Activated T-helper 2 cell treated with anti-CD3 and anti-CD28 coated beads, Interferon-gamma antibody, Interleukin-2, Interleukin-4, amounts not matched to agents 10 μg/mL and 5 μg/mL and 100 μg/mL, durations not matched to agents 14 hours and 24 hours and 36 hours (primary cell): ENCODE measurements at regions not wholly inside any gene's neighbourhood (a gene's known extent, or its start where the extent isn't known, plus 50 kb on each side); places are given as distances from the start of the nearest gene placed in this dataset.

ENCODE experiments used
- DNase-seq: peaks from one replicate; pipeline ENCODE4 v3.0.0; 2021; ENCODE audit warnings: low spot score
- H3K27ac Mint-ChIP-seq: one replicate; pipeline ENCODE4 v1.8.0; 2021; ENCODE audit warnings: mixed read lengths
- H3K27me3 Mint-ChIP-seq: one replicate; pipeline ENCODE4 v1.8.0; 2021; ENCODE audit warnings: low read depth, mixed read lengths
- H3K36me3 Mint-ChIP-seq: one replicate; pipeline ENCODE4 v1.8.0; 2021; ENCODE audit warnings: low read depth, mixed read lengths
- H3K4me1 Mint-ChIP-seq: one replicate; pipeline ENCODE4 v1.8.0; 2021; ENCODE audit warnings: low read depth, mixed read lengths
- H3K4me3 Mint-ChIP-seq: one replicate; pipeline ENCODE4 v1.8.0; 2021; ENCODE audit warnings: low read depth, mild to moderate bottlenecking, moderate library complexity, mixed read lengths
- H3K9me3 Mint-ChIP-seq: one replicate; pipeline ENCODE4 v1.8.0; 2021; ENCODE audit warnings: mixed read lengths
- intact Hi-C: fragments of 100-400 bp; cut with micrococcal nuclease; formaldehyde crosslinking; loops from one replicate; pipeline ENCODE4 v1.15.1; 2023

- Mint-ChIP-seq H3K4me1 (no peaks in the 10 kb centered on the region), H3K27ac (no peak overlapping the region), H3K36me3 (no peaks in the 10 kb centered on the region), H3K4me3 (no peak overlapping the region), H3K27me3 (no peaks in the 10 kb centered on the region), H3K9me3 (no peaks in the 10 kb centered on the region)
- no peak for DNase-seq
- intact Hi-C loops = no loop called here
These were observed 107.1 kb upstream of the KCNJ16 start for GRCh38 chr17:69967910-69968411.

GRCh38 chr17:69969897-69970296 is 105.1 kb upstream of the KCNJ16 start:
- Mint-ChIP-seq H3K27ac (no peak overlapping the region), H3K9me3 (no peaks in the 10 kb centered on the region), H3K4me1 (no peaks in the 10 kb centered on the region), H3K4me3 (no peak overlapping the region), H3K27me3 (no peaks in the 10 kb centered on the region), H3K36me3 (no peaks in the 10 kb centered on the region)
- intact Hi-C loops = no loop called here
- DNase-seq = no peak

GRCh38 chr17:69972251-69972650 is 102.8 kb upstream of the KCNJ16 start:
- no peaks in the 10 kb centered on the region for H3K36me3 Mint-ChIP-seq
- no peaks in the 10 kb centered on the region for H3K27me3 Mint-ChIP-seq
- no peak for DNase-seq
- intact Hi-C loops = no loop called here
- H3K9me3 Mint-ChIP-seq = no peaks in the 10 kb centered on the region
- H3K4me1 Mint-ChIP-seq = no peaks in the 10 kb centered on the region
- H3K4me3 Mint-ChIP-seq = no peak overlapping the region
- no peak overlapping the region for H3K27ac Mint-ChIP-seq

GRCh38 chr17:69975808-69976207 is 99.2 kb upstream of the KCNJ16 start:
- no peaks in the 10 kb centered on the region for H3K4me1 Mint-ChIP-seq
- no peaks in the 10 kb centered on the region for H3K9me3 Mint-ChIP-seq
- intact Hi-C loops = no loop called here
- H3K4me3 Mint-ChIP-seq = no peak overlapping the region
- no peak for DNase-seq
- no peak overlapping the region for H3K27ac Mint-ChIP-seq
- H3K36me3 Mint-ChIP-seq = no peaks in the 10 kb centered on the region
- no peaks in the 10 kb centered on the region for H3K27me3 Mint-ChIP-seq

GRCh38 chr17:69978056-69978646 is 96.9 kb upstream of the KCNJ16 start:
- DNase-seq = no peak
- H3K27me3 Mint-ChIP-seq = no peaks in the 10 kb centered on the region
- no peak overlapping the region for H3K27ac Mint-ChIP-seq
- intact Hi-C loops = no loop called here
- no peaks in the 10 kb centered on the region for H3K9me3 Mint-ChIP-seq
- no peaks in the 10 kb centered on the region for H3K4me1 Mint-ChIP-seq
- no peaks in the 10 kb centered on the region for H3K36me3 Mint-ChIP-seq
- H3K4me3 Mint-ChIP-seq = no peak overlapping the region

- H3K9me3 Mint-ChIP-seq = peaks cover 1% of the 10 kb centered on the region
- no peak for DNase-seq
- intact Hi-C loops = no loop called here
- no peaks in the 10 kb centered on the region for H3K4me1 Mint-ChIP-seq
- H3K36me3 Mint-ChIP-seq = no peaks in the 10 kb centered on the region
- H3K27ac Mint-ChIP-seq = no peak overlapping the region
- no peak overlapping the region for H3K4me3 Mint-ChIP-seq
- H3K27me3 Mint-ChIP-seq = no peaks in the 10 kb centered on the region
These were observed 93.6 kb upstream of the KCNJ16 start for GRCh38 chr17:69981441-69981840.

- Mint-ChIP-seq H3K27ac (no peak overlapping the region), H3K4me1 (no peaks in the 10 kb centered on the region), H3K4me3 (no peak overlapping the region), H3K27me3 (no peaks in the 10 kb centered on the region), H3K9me3 (no peaks in the 10 kb centered on the region), H3K36me3 (no peaks in the 10 kb centered on the region)
- intact Hi-C loops = no loop called here
- DNase-seq = no peak
These were observed 79.5 kb upstream of the KCNJ16 start for GRCh38 chr17:69995476-69995875.

GRCh38 chr17:69997332-69997731 is 77.7 kb upstream of the KCNJ16 start:
- Mint-ChIP-seq H3K36me3 (no peaks in the 10 kb centered on the region), H3K9me3 (no peaks in the 10 kb centered on the region), H3K27me3 (no peaks in the 10 kb centered on the region), H3K27ac (no peak overlapping the region), H3K4me3 (no peak overlapping the region), H3K4me1 (no peaks in the 10 kb centered on the region)
- intact Hi-C loops = no loop called here
- no peak for DNase-seq

- H3K36me3 Mint-ChIP-seq = no peaks in the 10 kb centered on the region
- no peak overlapping the region for H3K27ac Mint-ChIP-seq
- DNase-seq = no peak
- H3K9me3 Mint-ChIP-seq = no peaks in the 10 kb centered on the region
- H3K4me3 Mint-ChIP-seq = no peak overlapping the region
- H3K27me3 Mint-ChIP-seq = no peaks in the 10 kb centered on the region
- no peaks in the 10 kb centered on the region for H3K4me1 Mint-ChIP-seq
- intact Hi-C loops = no loop called here
These were observed 75.8 kb upstream of the KCNJ16 start for GRCh38 chr17:69999253-69999652.

GRCh38 chr17:70006159-70006558 is 68.9 kb upstream of the KCNJ16 start:
- H3K27me3 Mint-ChIP-seq = no peaks in the 10 kb centered on the region
- intact Hi-C loops = no loop called here
- H3K9me3 Mint-ChIP-seq = no peaks in the 10 kb centered on the region
- no peaks in the 10 kb centered on the region for H3K4me1 Mint-ChIP-seq
- no peak overlapping the region for H3K4me3 Mint-ChIP-seq
- no peak for DNase-seq
- H3K36me3 Mint-ChIP-seq = no peaks in the 10 kb centered on the region
- no peak overlapping the region for H3K27ac Mint-ChIP-seq

- DNase-seq = no peak
- H3K36me3 Mint-ChIP-seq = no peaks in the 10 kb centered on the region
- no peak overlapping the region for H3K27ac Mint-ChIP-seq
- H3K4me1 Mint-ChIP-seq = no peaks in the 10 kb centered on the region
- intact Hi-C loops = no loop called here
- H3K9me3 Mint-ChIP-seq = no peaks in the 10 kb centered on the region
- H3K4me3 Mint-ChIP-seq = no peak overlapping the region
- H3K27me3 Mint-ChIP-seq = no peaks in the 10 kb centered on the region
These were observed 63.3 kb upstream of the KCNJ16 start for GRCh38 chr17:70011750-70012149.

GRCh38 chr17:70013911-70014310 is 61.1 kb upstream of the KCNJ16 start:
- DNase-seq = no peak
- intact Hi-C loops = no loop called here
- no peaks in the 10 kb centered on the region for H3K27me3 Mint-ChIP-seq
- H3K36me3 Mint-ChIP-seq = no peaks in the 10 kb centered on the region
- no peaks in the 10 kb centered on the region for H3K4me1 Mint-ChIP-seq
- H3K4me3 Mint-ChIP-seq = no peak overlapping the region
- H3K9me3 Mint-ChIP-seq = no peaks in the 10 kb centered on the region
- H3K27ac Mint-ChIP-seq = no peak overlapping the region

- no peak overlapping the region for H3K4me3 Mint-ChIP-seq
- H3K27ac Mint-ChIP-seq = no peak overlapping the region
- no peaks in the 10 kb centered on the region for H3K27me3 Mint-ChIP-seq
- intact Hi-C loops = no loop called here
- DNase-seq = no peak
- no peaks in the 10 kb centered on the region for H3K4me1 Mint-ChIP-seq
- no peaks in the 10 kb centered on the region for H3K36me3 Mint-ChIP-seq
- H3K9me3 Mint-ChIP-seq = no peaks in the 10 kb centered on the region
These were observed 57.9 kb upstream of the KCNJ16 start for GRCh38 chr17:70017112-70017511.

GRCh38 chr17:70017941-70018340 is 57.1 kb upstream of the KCNJ16 start:
- H3K9me3 Mint-ChIP-seq = no peaks in the 10 kb centered on the region
- intact Hi-C loops = no loop called here

More at GRCh38 chr17:70017941-70018340, 57.1 kb upstream of the KCNJ16 start:
- no peaks in the 10 kb centered on the region for H3K36me3 Mint-ChIP-seq
- no peaks in the 10 kb centered on the region for H3K27me3 Mint-ChIP-seq
- H3K27ac Mint-ChIP-seq = no peak overlapping the region
- H3K4me3 Mint-ChIP-seq = no peak overlapping the region
- no peaks in the 10 kb centered on the region for H3K4me1 Mint-ChIP-seq
- no peak for DNase-seq
